ENCODE measurements at regions not wholly inside any gene's neighbourhood (a gene's known extent, or its start where the extent isn't known, plus 50 kb on each side); places are given as distances from the start of the nearest gene placed in this dataset.

DNA sequence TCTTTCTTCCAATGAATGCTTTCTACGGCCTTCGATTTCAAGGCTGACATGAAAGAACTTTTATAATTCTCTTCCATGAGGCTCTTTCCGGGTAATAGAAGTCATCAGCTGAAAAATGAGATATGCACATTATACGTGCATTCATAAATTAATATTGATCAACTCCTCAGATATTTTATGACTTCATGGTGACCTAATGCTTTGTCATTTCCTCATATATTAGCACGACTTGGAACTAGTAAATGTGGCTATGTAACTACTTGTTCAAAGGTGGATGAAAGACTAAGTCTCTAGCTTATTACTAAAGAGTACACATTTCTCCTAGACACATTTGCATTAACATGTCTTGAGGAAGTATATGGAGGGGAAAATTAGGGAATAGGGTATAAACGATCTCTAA, 168.8 kb downstream of the HDGFL1 start:
- TF ChIP-seq CTCF (IDR thresholded peaks at IDR 0.05 in 2 of 3, conservative IDR thresholded peaks at IDR 0.05 in 1 of 3; ENCODE audit: borderline replicate concordance in 1 of 3, insufficient read depth in 1 of 3, low read depth in 2 of 3, low read length in 2 of 3) (no peak), POLR2A (IDR thresholded peaks at IDR 0.05; ENCODE audit: borderline replicate concordance, extremely low read depth, insufficient read depth, insufficient read length) (no peak), SIN3A (IDR thresholded peaks at IDR 0.05; ENCODE audit: low read depth) (no peak)
- TF ChIP-seq, protein P1, sequence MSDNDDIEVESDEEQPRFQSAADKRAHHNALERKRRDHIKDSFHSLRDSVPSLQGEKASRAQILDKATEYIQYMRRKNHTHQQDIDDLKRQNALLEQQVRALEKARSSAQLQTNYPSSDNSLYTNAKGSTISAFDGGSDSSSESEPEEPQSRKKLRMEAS (IDR thresholded peaks at IDR 0.05) = no peak
